Loucy (cell line): ENCODE measurements at regions not wholly inside any gene's neighbourhood (a gene's known extent, or its start where the extent isn't known, plus 50 kb on each side); places are given as distances from the start of the nearest gene placed in this dataset.

Source experiments
- H2AFZ ChIP-seq: fragments of 200-600 bp; sonication (generic); 2 replicates; pipeline ENCODE4 v1.6.0; 2016; ENCODE audit warnings: antibody characterized with exemption, mild to moderate bottlenecking, low read length, moderate library complexity
- H3F3A ChIP-seq: fragments of 200-600 bp; 2 replicates; pipeline ENCODE4 v1.6.0; 2016; ENCODE audit warnings: antibody characterized with exemption, low read depth, mild to moderate bottlenecking
- H3K27me3 ChIP-seq: fragments of 200-600 bp; sonication (generic); 2 replicates; pipeline ENCODE4 v1.6.1; 2014; ENCODE audit warnings: low read length, mild to moderate bottlenecking; ENCODE audit not compliant: insufficient read depth, poor library complexity, severe bottlenecking
- H3K36me3 ChIP-seq: fragments of 200-600 bp; sonication (generic); 2 replicates; pipeline ENCODE4 v1.6.1; 2016; ENCODE audit warnings: low read length; ENCODE audit not compliant: insufficient read depth
- H3K4me1 ChIP-seq: fragments of 200-600 bp; sonication (generic); 2 replicates; pipeline ENCODE4 v1.5.1; 2014; ENCODE audit warnings: low read length, mild to moderate bottlenecking; ENCODE audit not compliant: insufficient read depth, poor library complexity, severe bottlenecking
- H3K4me2 ChIP-seq: fragments of 200-600 bp; sonication (generic); 2 replicates; pipeline ENCODE4 v1.6.0; 2014; ENCODE audit warnings: antibody characterized with exemption, low read length, low read depth, mild to moderate bottlenecking; ENCODE audit not compliant: poor library complexity, severe bottlenecking
- H3K4me3 ChIP-seq: fragments of 200-600 bp; sonication (generic); 2 replicates; pipeline ENCODE4 v1.5.1; 2014; ENCODE audit warnings: low read length, mild to moderate bottlenecking, mixed read lengths; ENCODE audit not compliant: poor library complexity, severe bottlenecking
- H3K79me2 ChIP-seq: fragments of 200-600 bp; sonication (generic); 2 replicates; pipeline ENCODE4 v1.6.1; 2014; ENCODE audit warnings: low read length; ENCODE audit not compliant: insufficient read depth
- H3K9ac ChIP-seq: fragments of 200-600 bp; sonication (generic); 2 replicates; pipeline ENCODE4 v1.6.0; 2014; ENCODE audit warnings: mild to moderate bottlenecking, low read depth, low read length, moderate library complexity; ENCODE audit not compliant: poor library complexity, severe bottlenecking
- H3K9me2 ChIP-seq: fragments of 200-600 bp; sonication (generic); replicated peaks from 2 replicates; pipeline ENCODE4 v1.6.1; 2016; ENCODE audit warnings: low read depth, low read length, mixed read lengths
- H3K9me3 ChIP-seq: fragments of 200-600 bp; sonication (generic); 2 replicates; pipeline ENCODE4 v1.6.1; 2014; ENCODE audit warnings: mild to moderate bottlenecking, antibody characterized with exemption, low read length, low read depth; ENCODE audit not compliant: insufficient read depth
- H4K20me1 ChIP-seq: fragments of 200-600 bp; sonication (generic); 2 replicates; pipeline ENCODE4 v1.6.0; 2014; ENCODE audit warnings: antibody characterized with exemption, low read length, mild to moderate bottlenecking; ENCODE audit not compliant: insufficient read depth, poor library complexity, severe bottlenecking
- EZH2phosphoT487 ChIP-seq: fragments of 200-600 bp; IDR thresholded peaks from 2 replicates; pipeline ENCODE4 v1.6.1; 2018; ENCODE audit warnings: antibody characterized with exemption, mild to moderate bottlenecking, moderate library complexity, borderline replicate concordance
- TF ChIP-seq, protein P1 (sequence below): fragments of 200-600 bp; sonication (generic); conservative IDR thresholded peaks from 2 replicates; pipeline ENCODE4 v1.5.1; 2014; ENCODE audit warnings: mild to moderate bottlenecking, antibody characterized with exemption, low read length

DNA sequence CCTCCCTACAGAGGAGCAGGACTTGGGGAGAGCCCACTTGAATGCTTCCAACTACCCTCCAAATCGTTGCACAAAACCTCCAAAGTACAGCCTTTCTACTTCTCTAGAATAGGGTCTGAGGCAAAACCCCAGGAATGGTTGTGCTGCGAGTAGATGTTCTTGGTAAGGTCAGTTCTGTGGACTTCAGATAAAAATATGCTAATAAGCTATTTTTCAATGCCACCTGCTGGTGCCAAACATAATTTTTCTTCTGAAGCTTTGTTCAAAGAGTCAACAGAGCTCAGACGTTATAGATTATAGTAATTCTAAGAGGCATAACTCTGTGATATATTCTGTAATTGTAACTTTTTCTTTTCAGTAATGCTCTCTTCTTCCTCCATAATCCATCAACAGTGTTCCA is 425.7 kb downstream of the GPAT3 start:
- Histone ChIP-seq H4K20me1 (no peaks in the 10 kb centered on the region), H3K4me1 (no peaks in the 10 kb centered on the region), H3K4me3 (no peak overlapping the region), H3K79me2 (no peaks in the 10 kb centered on the region), H3K9me3 (0 out of 2 replicates have a peak, but pooled peaks cover 6% of the 10 kb centered on the region), H3K27me3 (no peaks in the 10 kb centered on the region), H3K9me2 (no peaks in the 10 kb centered on the region), H2AFZ (no peak overlapping the region), H3K36me3 (no peaks in the 10 kb centered on the region), H3K4me2 (no peak overlapping the region), H3K9ac (no peak overlapping the region), H3F3A (no peaks in the 10 kb centered on the region)
- no peak for TF ChIP-seq EZH2phosphoT487
- TF ChIP-seq, protein P1, sequence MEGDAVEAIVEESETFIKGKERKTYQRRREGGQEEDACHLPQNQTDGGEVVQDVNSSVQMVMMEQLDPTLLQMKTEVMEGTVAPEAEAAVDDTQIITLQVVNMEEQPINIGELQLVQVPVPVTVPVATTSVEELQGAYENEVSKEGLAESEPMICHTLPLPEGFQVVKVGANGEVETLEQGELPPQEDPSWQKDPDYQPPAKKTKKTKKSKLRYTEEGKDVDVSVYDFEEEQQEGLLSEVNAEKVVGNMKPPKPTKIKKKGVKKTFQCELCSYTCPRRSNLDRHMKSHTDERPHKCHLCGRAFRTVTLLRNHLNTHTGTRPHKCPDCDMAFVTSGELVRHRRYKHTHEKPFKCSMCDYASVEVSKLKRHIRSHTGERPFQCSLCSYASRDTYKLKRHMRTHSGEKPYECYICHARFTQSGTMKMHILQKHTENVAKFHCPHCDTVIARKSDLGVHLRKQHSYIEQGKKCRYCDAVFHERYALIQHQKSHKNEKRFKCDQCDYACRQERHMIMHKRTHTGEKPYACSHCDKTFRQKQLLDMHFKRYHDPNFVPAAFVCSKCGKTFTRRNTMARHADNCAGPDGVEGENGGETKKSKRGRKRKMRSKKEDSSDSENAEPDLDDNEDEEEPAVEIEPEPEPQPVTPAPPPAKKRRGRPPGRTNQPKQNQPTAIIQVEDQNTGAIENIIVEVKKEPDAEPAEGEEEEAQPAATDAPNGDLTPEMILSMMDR = peak; percentile 25

DNA sequence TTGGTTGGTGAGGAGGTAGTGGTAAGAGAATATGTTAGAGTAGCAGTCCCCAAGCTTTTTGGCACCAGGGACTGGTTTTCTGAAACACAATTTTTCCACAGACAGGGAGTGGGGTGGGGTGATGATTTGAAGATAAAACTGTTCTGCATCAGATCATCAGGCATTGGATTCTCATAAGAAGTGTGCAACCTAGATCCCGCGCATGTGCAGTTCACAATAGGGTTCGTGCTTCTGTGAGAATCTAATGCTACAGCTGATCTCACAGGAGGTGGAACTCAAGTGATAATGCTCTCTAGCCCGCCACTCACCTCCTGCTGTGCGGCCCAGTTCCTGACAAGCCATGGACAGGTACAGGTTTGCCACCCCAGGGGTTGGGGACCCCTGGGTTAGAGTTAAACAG is 423.3 kb downstream of the GPAT3 start:
- no peaks in the 10 kb centered on the region for H3K27me3 ChIP-seq
- no peak overlapping the region for H3K4me3 ChIP-seq
- no peaks in the 10 kb centered on the region for H3K9me2 ChIP-seq
- no peaks in the 10 kb centered on the region for H3K36me3 ChIP-seq
- no peaks in the 10 kb centered on the region for H3K9me3 ChIP-seq
- no peaks in the 10 kb centered on the region for H4K20me1 ChIP-seq
- no peaks in the 10 kb centered on the region for H3K4me1 ChIP-seq
- no peaks in the 10 kb centered on the region for H3K79me2 ChIP-seq
- H2AFZ ChIP-seq = no peak overlapping the region
- no peak overlapping the region for H3K4me2 ChIP-seq
- H3K9ac ChIP-seq = no peak overlapping the region
- no peak for TF ChIP-seq EZH2phosphoT487
- TF ChIP-seq, protein P1 = no peak
- H3F3A ChIP-seq = no peaks in the 10 kb centered on the region

DNA sequence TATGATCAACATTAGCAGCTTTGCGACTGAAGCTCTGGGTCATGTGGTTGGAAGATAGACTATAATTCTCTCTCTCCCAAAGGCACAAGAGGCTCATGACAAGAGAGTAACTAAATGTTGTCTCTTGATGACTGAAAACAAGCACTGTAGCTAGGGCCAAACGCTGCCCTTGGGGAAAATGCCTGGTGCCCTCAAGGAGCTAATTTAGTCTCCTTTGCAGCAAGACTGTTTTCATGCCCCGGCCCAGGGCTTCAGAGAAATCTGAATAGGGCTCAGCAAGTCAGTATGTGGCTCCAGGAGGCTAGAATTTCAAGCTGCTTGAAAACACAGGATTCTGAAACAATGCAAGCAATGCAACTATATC is 411.9 kb downstream of the GPAT3 start:
- Histone ChIP-seq H3K4me3 (no peak overlapping the region), H3K9me3 (no peaks in the 10 kb centered on the region), H3K9me2 (no peaks in the 10 kb centered on the region), H3K27me3 (no peaks in the 10 kb centered on the region), H2AFZ (no peak overlapping the region), H3K4me1 (no peaks in the 10 kb centered on the region), H3K36me3 (no peaks in the 10 kb centered on the region), H3K4me2 (no peak overlapping the region), H4K20me1 (no peaks in the 10 kb centered on the region), H3F3A (no peaks in the 10 kb centered on the region), H3K79me2 (no peaks in the 10 kb centered on the region), H3K9ac (no peak overlapping the region)
- TF ChIP-seq EZH2phosphoT487 = no peak
- TF ChIP-seq, protein P1 = no peak
